Activated effector memory CD4-positive, alpha-beta T cell treated with Interleukin-2 at 50 U/mL for 16 hours (primary cell): ENCODE measurements at regions not wholly inside any gene's neighbourhood (a gene's known extent, or its start where the extent isn't known, plus 50 kb on each side); places are given as distances from the start of the nearest gene placed in this dataset.

Source experiments
- DNase-seq: peaks from one replicate; pipeline ENCODE4 v3.0.0-alpha.2; 2020

DNA sequence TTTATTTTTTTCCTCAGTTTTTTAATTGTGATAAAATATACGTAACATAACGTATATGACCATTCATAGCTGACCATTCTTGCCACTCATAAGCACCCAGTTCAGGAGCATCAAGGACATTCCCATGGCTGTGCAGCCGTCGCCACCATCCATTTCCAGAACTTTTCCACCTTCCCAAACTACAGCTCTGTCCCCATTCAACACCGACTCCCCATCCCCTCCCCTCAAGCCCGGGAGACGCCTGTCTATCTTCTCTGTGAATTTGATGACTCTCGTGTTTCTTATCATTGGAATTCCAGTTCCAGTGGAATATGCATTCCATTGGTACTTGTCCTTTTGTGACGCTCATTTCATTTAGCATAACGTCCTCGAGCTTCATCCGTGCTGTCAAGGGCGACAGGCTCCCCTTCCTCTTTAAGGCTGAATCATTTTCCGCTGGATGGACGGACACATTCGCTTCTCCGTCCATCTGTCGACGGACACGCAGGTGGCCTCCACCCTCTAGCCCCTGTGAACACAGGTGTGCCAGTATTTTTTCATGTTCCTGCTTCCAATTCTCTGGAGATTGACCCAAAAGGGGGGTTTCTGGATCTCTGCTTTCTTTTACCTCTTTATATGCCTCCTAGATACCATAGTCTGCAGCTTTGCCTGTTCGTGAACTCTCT, 88.1 kb downstream of the YTHDF1 start:
- no peak for DNase-seq

DNA sequence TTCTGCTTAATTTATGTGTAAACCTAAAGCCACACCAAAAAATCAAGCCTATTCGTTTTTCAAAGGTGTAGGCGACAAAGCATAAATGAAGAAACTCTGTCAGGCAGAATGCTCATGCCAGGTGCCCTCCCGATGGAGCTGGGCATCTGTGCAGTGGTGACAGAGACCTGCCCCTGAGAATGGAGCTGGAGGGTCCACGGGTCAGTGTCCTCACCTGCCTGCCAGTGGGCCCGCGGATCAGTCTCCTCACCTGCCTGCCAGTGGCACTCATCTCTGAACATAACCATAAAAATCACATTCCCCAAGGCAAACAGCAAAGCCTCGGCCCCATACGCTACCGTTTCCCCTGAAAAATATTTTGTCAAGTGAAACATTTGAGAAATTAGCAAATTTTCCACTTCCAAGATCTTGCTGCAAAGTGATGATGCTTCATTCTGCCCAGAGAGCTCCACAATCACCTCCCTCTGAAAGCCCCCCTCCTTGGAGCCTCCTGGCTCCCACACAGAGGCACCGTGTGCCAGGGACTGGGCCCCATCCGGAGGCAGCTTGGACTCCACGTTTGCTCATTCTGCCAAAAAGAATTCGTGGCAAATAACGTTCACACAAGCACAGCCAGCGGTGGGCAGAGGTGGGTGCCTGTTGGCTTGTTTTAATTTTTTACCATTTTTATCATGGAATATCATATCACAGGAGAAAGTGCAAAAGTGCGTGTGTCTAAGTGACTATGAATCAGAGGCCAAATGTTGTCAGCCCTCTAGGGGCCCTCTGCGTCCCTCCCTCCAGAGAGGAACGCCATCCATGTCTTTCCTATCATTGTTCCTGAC, 88.8 kb downstream of the YTHDF1 start:
- no peak for DNase-seq

DNA sequence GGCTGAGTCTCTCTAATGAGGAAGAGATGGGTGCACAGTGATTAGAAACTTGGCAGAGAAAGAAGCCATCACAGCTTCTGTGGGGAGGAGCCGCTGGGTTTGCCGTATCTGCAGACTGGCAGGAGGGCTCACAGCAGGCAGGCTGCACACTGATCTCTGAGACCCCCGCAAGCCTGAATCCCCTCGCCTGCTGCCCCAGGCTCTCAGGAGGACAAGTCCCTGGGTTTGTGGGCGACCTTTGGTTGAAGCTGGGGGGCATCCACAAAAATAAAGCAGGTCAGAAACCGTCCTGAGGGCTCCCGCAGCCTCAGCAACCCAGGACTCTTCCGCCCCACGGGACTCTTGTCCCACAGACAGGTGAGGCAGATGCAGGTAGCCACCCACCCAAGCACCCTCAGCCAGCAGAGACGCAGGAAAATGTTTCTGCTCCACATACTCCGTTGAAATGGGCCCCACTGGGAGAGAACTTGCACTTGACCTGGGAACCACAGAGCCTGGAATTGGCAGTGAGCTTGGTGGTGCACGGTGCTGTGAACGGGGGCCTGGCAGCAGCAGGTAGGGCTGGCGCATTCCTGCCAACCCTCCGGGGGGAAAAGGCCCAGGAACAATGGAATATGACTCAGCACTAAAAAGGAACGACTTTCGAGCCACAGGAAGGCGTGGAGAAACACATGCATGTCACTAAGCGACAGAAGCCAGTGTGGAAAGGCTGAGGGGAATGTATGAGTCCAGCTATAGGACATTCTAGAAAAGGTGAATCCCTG, 89.9 kb downstream of the YTHDF1 start:
- DNase-seq = no peak

DNA sequence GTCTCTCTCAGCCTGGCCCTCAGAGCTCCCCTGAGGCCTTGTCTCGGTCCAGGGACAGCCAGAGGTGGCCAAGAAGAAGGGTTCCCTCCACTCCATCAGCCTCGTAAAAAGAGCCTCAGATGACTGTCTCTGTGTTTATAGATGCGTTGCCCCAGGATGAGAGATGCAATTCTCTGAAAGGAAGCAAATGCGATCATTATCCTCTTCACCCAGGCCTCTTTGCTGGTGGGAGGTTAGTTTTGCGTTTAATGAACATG, 90.4 kb downstream of the YTHDF1 start:
- DNase-seq = no peak

DNA sequence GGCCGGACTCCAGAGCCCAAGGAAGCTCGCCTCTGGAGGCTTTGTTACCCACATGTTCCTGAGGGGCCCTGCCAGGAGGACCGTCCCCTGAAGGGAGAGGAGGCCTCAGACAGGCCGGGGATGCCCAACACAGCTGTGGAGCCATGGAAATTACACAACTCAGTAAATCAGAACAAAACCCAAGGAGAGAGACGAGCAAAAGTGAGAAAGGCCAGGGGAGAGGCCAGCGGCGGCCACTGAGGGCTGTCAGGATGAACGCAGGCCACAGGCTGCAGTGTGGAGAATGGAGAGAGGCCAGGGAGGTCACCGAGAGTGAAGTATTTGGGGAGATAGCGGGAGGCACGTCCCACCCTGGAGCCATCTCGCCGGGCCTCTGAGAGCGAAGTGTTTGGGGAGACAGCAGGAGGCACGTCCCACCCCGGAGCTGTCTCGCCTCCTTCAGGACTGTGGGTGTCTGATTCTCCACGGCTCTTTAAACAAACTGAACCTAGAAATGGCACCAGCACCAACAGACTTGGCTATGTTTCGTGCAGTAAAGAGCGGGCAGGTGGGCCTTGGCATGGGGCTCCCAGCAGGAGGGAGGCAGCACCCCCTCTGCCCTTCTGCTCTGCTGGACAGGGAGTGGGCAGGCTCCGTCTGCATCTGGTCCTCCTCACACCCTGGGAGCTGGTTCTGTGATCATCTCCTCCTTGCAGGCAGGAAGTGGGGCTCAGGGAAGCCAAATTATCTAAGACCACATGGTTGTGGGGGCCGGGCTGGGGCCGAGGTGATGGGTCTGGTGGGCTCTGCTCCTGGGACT, 91.0 kb downstream of the YTHDF1 start:
- DNase-seq = no peak

DNA sequence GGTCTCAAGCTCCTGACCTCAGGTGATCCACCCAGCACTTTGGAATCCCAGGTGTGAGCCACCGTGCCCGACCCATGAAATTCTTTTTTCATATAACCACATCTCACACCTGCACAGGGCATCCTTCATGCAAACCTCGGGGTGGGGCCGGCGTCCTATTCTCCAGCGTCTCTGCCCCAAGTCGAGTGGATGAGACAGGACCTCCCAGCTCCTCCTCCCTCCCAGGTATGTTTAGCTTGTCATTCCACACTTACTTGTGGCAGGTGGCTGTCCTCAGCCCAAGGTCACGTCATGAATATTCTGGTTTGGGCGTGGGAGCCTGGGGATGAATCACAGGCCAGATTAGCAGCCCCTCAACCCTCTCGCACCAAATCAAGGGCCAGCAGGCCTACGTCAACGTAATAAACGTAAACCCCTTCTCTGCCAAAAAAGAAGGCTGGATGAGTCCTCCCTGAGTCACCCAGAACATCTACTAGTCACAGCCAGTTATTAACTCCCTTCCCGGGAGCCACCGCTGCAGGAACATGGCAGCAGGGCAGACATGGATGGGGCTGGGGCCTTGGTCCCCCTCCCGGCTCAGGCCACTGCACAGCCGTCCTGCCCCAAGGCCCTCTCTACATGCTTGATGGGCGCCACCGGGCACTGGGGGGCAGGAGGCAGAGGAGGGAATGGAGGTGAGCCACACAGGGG, 91.7 kb downstream of the YTHDF1 start:
- no peak for DNase-seq

DNA sequence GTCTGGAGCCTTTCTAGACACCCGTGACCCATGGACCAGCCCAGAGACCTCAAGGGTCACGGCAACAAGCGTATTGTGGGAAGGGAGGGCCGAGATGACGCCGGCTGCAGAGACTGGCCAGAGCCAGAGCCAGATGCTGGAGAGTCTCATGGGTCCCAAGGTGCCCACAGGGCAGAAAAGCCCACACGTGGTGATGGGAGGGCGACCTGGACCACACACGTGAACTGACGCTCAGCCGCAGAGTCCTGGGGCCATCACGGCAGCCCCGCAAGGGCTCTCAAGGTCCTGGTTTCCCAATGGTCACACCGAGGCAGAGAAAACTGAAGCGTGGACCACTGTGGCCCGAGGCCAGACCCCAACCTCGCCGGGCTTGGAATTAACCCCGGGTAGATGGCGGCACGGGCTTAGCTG, 92.6 kb downstream of the YTHDF1 start:
- DNase-seq = no peak

DNA sequence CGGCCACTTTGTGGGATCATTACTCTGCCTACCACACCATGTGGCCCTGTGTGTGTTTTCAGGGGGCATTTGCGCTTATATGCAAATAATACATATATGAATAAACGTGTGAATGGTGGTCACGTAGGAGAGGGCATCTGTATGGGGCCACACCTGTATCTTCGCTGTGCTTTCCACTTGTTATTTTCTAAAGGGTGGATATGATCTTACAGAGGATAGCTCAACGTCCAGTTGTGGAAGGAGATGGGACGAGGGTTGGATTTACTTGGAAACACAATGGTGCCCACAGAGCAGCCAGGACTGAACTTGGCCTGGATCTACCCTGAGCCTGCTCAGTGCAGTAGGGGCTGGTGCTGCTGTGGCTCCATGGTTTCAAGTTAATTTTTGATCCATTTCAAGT, 93.3 kb downstream of the YTHDF1 start:
- DNase-seq = no peak

DNA sequence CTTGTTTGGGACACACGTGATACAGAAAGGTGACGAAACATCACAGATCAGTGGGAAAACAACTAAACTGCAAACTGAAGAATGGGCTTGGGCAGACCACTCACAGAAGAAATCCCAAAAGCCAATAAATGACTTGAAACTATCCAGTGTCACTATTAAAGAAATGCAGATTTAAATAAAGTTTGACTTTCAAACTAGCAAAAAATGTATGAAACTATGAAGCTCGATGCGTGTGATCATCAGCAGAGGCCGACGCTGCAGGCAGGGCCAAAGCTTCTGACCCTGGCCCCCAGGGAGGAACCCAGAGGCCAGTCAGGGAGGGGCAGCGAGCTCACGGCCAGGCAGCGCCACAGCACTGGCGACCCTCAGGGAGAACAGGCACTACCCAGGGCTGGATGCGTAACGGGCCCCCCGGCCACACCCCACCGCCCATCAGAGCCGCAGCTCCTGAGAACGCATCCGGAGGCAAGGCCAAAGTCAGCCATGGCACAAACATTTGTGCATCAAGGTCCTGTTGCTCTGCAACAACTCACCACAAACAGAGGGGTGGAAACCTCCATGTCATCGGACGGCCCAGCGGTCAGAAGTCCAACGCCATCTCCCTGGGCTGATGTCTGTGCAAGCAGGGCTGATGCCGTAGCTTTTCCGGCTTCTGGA, 94.1 kb downstream of the YTHDF1 start:
- no peak for DNase-seq

DNA sequence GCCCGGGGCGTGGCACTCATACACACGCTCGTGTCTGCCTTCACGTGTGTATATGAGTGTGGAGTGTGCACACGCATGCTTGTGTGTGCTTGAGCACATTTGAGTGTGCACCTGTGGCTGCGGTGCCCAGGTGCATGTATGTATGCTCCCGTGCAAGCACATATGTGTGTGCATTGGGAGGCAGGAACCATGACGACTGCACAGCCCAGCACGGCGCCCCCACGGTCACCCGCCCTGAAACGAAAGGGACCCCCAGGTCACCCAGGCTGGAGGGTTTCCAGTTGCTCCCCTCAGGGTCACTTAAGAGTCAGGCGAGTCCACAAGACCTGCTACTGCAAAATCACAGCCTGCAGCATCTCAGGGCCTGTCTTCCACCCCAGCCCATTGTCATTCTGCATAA, 94.7 kb downstream of the YTHDF1 start:
- DNase-seq = no peak

DNA sequence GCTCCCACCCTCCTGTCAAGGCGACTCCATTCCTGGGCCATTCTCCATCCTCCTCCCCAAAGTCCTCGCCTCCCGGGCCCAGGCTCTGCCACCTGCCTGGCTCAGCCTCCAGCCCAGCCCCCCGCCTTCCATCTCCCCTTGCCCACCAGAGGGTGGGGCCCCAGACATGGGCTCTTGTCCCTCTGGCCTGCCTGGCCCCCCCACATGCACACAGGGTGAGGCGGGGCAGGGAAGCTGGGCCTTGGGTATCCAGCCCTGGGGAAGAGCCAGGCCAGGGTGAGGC, 95.2 kb downstream of the YTHDF1 start:
- DNase-seq = no peak

DNA sequence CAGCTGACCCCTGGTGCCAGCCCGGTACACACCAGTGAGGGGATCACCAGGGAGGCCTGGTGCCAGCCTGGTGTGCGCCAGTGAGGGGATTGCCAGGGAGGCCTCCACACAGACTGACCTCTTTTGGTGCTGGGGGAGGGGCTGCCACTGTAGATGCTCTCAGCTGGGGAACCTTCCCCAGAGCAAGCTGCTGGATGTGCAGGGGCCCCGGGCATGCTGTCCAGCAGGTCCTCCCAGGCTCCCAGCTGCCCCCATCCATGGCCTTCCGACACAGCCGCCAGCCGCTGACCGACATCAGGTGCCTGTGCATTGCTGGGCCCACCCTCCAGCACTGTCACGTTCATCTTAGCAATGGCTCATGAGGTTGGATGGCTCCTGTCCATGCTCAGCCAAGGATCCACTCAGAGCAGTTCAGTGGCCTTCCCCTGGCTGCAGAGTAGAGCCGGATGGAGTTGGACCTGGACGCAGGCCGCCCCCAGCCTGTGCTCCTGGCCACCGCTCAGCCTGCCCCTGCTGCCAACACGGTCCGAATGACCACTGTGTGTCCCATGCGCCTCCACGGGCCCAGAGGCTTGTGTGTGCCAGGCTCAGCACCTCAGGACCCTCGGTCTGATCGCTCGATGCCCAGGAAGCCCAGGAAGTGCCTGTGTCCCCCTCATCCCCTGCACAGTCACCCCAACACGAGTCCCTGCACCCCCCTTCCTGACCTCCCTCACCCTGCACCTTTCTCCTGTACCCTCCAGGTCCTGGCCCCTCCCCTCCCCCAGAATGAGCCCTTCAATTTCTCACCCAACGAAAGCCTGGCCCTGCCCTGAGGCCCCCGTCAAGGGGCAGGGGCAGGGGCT, 95.7 kb downstream of the YTHDF1 start:
- DNase-seq = no peak

DNA sequence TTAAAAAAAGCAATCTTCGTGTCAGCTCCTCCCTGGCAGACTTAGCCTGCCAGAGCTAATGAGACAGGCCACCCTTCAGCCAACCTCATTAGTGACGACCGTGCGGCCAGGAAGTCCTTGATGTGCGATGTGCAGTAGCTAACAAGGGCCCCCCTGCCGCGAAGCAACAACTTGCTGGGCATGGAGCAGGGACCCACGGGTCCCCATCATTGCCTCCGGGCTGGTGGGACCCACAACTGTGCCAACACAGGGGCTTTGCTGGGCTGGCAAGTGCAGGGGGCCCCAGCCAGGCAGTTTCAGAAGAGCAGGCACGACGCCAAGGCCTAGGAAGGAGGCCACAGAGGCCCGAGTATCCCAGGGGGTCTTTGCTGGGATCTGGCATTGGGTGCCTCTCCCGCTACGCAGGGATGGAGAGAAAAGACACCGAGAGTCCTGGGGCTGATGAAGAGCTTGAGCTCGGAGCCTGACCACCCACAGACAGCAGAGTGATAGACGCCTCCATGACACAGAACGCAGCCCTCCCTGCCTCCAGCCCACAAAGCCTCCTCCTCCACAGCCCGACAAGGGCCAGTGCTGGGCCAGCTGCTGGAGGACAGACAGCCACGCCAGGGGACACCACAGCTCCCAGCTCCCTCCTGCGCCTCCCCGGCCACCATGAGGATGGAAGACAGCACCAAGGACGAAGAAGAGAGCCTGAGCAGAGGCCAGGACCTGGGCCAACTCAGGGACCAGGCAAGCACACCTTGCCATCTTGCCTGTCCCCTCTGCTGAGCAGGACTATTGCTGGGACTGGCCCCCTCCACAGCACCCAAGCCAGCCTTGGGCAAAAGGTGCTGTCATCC, 96.6 kb downstream of the YTHDF1 start:
- no peak for DNase-seq

DNA sequence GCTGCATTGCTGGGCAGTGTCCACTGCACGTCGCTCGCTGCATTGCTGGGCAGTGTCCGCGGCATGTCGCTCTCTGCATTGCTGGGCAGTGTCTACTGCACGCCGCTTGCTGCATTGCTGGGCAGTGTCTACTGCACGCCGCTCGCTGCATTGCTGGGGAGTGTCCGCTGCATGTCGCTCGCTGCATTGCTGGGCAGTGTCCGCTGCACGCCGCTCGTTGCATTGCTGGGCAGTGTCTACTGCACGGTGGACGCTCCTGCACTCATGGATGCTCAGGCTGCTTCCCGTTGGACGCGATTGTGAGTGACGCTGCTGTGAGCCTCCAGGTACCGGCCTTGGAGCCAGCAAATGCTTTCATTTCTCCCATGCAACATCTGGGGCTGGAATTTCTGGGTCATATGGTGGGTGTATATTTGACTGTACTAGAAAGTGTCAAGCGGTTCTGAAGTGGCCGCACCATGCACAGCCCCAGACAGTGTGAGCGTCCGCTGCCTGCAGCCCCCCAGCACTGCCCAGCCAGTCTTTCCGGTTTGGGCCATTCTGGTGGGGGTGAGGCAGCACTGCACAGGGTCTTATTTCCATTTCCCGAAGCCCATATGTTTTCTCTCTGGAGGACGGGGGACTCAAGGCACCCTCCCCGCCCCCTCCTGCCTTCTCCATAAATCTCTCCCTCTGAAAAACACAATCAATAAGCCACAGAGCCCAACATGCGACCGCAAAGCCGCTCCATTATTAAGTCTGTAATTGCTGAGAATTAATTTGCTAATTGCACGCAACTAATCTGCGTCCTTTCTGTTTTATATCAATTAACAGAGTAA, 97.4 kb downstream of the YTHDF1 start:
- no peak for DNase-seq

DNA sequence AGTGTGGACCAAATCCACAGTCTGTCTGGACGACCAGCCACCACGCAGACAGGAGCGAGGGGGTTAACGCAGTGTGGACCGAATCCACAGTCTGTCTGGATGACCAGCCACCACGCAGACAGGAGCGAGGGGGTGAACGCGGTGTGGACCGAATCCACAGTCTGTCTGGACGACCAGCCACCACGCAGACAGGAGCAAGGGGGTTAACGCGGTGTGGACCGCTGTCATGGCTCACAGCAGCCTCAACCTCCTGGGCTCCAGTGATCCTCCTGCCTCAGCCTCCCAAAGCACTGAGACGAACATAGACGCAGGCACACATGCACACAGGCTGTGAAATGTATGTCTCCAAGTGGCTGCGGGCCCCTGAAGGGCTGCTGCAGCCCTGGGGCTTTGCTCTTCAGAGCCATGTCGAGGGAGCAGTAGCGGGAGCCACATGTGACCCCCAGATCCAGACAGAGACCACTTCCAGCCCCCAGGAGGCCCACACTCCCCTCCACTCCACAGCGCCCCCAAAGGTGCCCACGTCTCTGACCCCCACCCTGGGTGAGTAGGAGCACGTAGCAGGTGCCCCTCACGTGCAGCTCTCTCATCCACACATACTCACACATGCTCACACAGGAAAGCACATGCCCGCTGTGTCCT, 98.1 kb downstream of the YTHDF1 start:
- no peak for DNase-seq

DNA sequence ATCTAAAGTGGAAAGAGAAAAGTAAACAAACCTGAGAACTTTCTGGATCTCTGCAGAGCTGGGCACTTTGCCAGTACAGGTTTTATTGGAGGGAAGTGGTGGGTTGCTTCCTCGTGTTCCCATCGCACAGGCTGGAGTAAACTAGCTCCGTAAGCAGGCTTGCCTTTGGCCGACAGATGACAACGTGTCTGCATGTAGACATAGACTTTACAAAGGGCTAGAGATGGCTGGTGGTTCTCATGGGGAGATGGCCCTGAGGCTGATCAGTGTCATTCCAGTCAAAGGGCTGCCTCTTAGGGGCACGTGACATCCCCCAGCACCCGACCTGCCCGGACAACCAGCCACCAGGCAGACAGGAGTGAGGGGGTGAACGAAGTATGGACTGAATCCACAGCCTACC, 98.8 kb downstream of the YTHDF1 start:
- no peak for DNase-seq

DNA sequence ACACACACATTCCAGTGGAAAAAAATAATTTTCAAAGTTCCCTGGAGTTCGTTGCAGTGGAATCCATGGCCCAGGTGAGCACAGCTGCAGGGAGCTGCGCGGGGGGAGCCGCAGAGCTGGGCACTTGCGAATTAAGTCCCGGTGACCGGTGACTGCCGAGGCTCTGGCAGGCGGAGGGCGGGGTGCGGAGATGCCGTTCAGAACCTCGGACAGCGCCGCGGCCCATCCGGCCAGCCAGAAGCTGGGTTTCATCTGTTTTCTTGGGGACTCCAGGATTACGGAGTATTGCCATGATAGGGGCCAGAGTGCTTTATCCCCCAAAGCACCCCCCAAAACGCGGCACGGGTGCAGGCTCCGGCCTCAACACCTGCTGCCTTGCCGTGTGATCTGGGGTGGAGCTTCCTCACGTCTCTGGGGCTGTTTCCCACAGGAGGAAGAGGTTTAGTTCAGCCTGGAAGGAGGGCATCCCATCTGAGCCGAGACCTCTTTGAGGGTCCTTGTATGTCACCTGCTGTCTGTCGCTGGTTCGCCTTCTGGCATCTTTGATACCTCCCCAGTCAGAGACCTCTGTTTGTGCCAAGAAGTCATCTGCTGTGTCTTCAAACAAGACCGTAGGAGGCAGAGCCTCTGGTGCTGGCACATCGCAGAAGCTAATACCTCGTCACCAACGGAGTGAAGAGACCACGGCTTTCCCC, 99.4 kb downstream of the YTHDF1 start:
- no peak for DNase-seq

DNA sequence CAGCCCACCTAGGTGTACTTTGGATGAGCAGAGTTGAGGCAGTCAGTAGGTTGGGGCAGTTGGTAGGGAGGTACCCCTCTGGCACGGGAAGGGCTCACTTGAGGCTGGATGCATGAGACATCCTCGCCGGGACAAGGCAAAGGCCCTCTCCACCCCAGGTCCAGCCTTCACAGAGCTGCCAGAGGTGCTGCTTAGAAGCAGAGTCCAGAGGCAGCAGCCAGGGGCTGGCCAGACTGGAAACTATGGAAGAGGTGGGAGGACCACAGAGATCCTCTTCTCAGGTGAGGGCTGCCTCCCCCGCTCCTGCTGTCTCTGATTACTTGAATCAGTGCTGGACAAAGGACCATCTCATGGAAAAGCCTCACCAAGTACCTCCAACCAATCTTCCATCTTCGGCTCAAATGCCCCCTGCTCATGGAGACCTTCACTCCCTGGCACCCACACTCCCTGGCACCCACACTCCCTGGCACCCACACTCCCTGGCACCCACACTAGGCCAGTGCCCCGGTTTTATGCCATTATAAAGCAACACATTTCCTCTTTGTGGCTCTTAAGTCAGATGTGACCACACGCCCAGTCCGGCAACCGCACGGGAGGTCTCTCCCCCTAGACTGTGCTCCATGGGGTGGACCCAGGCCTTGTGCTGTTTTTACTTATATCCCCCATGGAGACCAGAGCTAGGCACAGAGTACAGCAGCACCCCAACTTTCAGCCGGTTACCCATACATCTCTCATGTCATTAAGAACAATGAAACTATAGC, 100.1 kb downstream of the YTHDF1 start:
- DNase-seq = no peak
